Left colon (tissue), 2 donors: ENCODE measurements at regions not wholly inside any gene's neighbourhood (a gene's known extent, or its start where the extent isn't known, plus 50 kb on each side); places are given as distances from the start of the nearest gene placed in this dataset.

Experiments used
- ATAC-seq: fragments of 200-7000 bp; cut with Tn5 transposase; one replicate; pipeline ENCODE4 v1.9.1; 2020; ENCODE audit warnings: mild to moderate bottlenecking, moderate library complexity
- DNase-seq, 2 donors: peaks; one replicate each; pipeline ENCODE4 v3.0.0-alpha.2; 2020
- intact Hi-C, 2 donors: fragments of 100-400 bp; cut with DNase I in 1 of 2; cut with micrococcal nuclease in 1 of 2; formaldehyde crosslinking; loops; one replicate each; pipeline versions ENCODE4 v1.11.2 to v1.14.0; 2022; cut with DNase I, micrococcal nuclease
- donor health status: DM: no; HTN: no; CAD: no.
- donor health status: DM: yes; HTN: yes; CAD: no.

- no peak for ATAC-seq
- DNase-seq: no peak
- intact Hi-C loops: no loop called here
Measured at GRCh38 chr2:67346718-67347407, 50.3 kb upstream of the ETAA1 start.
